ENCODE measurements at regions not wholly inside any gene's neighbourhood (a gene's known extent, or its start where the extent isn't known, plus 50 kb on each side); places are given as distances from the start of the nearest gene placed in this dataset.

DNA sequence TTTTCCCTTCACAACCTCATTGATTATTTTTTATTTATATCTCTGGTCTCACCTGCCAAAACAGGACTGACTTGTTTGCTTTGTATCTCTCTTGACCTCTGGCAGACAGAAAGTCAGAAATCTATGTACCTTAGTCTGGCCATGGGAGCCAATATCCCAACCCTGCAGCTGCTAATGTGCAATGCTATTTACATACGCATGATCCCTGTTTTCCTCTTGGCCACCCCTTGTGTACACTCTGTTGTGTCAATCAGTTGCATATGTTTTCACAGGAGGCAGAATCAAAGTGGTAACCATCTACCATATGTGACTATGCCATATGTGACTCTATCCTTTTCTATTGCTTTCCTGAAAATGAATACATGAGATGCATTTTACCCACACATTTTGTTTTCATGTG lies 688.8 kb downstream of the PLA2G4A start:
- TF ChIP-seq, protein P1, sequence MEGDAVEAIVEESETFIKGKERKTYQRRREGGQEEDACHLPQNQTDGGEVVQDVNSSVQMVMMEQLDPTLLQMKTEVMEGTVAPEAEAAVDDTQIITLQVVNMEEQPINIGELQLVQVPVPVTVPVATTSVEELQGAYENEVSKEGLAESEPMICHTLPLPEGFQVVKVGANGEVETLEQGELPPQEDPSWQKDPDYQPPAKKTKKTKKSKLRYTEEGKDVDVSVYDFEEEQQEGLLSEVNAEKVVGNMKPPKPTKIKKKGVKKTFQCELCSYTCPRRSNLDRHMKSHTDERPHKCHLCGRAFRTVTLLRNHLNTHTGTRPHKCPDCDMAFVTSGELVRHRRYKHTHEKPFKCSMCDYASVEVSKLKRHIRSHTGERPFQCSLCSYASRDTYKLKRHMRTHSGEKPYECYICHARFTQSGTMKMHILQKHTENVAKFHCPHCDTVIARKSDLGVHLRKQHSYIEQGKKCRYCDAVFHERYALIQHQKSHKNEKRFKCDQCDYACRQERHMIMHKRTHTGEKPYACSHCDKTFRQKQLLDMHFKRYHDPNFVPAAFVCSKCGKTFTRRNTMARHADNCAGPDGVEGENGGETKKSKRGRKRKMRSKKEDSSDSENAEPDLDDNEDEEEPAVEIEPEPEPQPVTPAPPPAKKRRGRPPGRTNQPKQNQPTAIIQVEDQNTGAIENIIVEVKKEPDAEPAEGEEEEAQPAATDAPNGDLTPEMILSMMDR (IDR thresholded peaks at IDR 0.05): no peak
- TF ChIP-seq POLR2AphosphoS5 (IDR thresholded peaks at IDR 0.05) (no peak), POLR2A (IDR thresholded peaks at IDR 0.05) (no peak)

Data from sigmoid colon (tissue), 4 donors.